GM18520 (cell line): ENCODE measurements at regions not wholly inside any gene's neighbourhood (a gene's known extent, or its start where the extent isn't known, plus 50 kb on each side); places are given as distances from the start of the nearest gene placed in this dataset.
"Not testable (repeated sequence)": the region's sequence is repeated elsewhere in the genome, so short reads cannot be mapped to it uniquely, and the experiment has no call there.

Experiments used
- ATAC-seq: cut with Tn5 transposase; IDR thresholded peaks from one replicate; pipeline ENCODE4 v1.9.1; 2021; ENCODE audit not compliant: unreplicated experiment

- ATAC-seq: no peak
Observed at GRCh38 chr18:42446195-42446594, 491.2 kb downstream of the PIK3C3 start.

GRCh38 chr18:42447688-42448087, 492.7 kb downstream of the PIK3C3 start:
- ATAC-seq: no peak

- no peak for ATAC-seq
Observed at GRCh38 chr18:42458226-42458625, 503.2 kb downstream of the PIK3C3 start.

- ATAC-seq: no peak
Observed at GRCh38 chr18:42459873-42460272, 504.8 kb downstream of the PIK3C3 start.

GRCh38 chr18:42471885-42472284, 516.9 kb downstream of the PIK3C3 start:
- ATAC-seq: no peak

GRCh38 chr18:42473611-42474010, 518.6 kb downstream of the PIK3C3 start:
- ATAC-seq: no peak

GRCh38 chr18:42474577-42474976, 519.5 kb downstream of the PIK3C3 start:
- no peak for ATAC-seq

GRCh38 chr18:42475157-42475556, 520.1 kb downstream of the PIK3C3 start:
- no peak for ATAC-seq

GRCh38 chr18:42477267-42477666, 522.2 kb downstream of the PIK3C3 start:
- ATAC-seq: no peak

GRCh38 chr18:42480441-42480840, 525.4 kb downstream of the PIK3C3 start:
- ATAC-seq: no peak

GRCh38 chr18:42484648-42485047, 529.6 kb downstream of the PIK3C3 start:
- no peak for ATAC-seq

GRCh38 chr18:42486271-42486670, 531.2 kb downstream of the PIK3C3 start:
- no peak for ATAC-seq

- no peak for ATAC-seq
Observed at GRCh38 chr18:42508683-42509296, 553.8 kb downstream of the PIK3C3 start.

- no peak for ATAC-seq
Observed at GRCh38 chr18:42509750-42510415, 554.8 kb downstream of the PIK3C3 start.

GRCh38 chr18:42510540-42510939, 555.5 kb downstream of the PIK3C3 start:
- no peak for ATAC-seq

GRCh38 chr18:42513441-42513840, 558.4 kb downstream of the PIK3C3 start:
- ATAC-seq: no peak

- ATAC-seq: no peak
Observed at GRCh38 chr18:42514512-42514911, 559.5 kb downstream of the PIK3C3 start.

- ATAC-seq: no peak
Observed at GRCh38 chr18:42517896-42518295, 562.9 kb downstream of the PIK3C3 start.

GRCh38 chr18:42518331-42518730, 563.3 kb downstream of the PIK3C3 start:
- not testable (repeated sequence) for ATAC-seq

- ATAC-seq: no peak
Observed at GRCh38 chr18:42520138-42520537, 565.1 kb downstream of the PIK3C3 start.

- no peak for ATAC-seq
Observed at GRCh38 chr18:42525905-42526304, 570.9 kb downstream of the PIK3C3 start.

GRCh38 chr18:42527766-42528165, 572.7 kb downstream of the PIK3C3 start:
- no peak for ATAC-seq

- ATAC-seq: no peak
Observed at GRCh38 chr18:42530276-42530675, 575.2 kb downstream of the PIK3C3 start.
